PC-9 (cell line): ENCODE measurements at regions not wholly inside any gene's neighbourhood (a gene's known extent, or its start where the extent isn't known, plus 50 kb on each side); places are given as distances from the start of the nearest gene placed in this dataset.

ENCODE experiments used
- BruUV-seq: library from RNA; stranded (reverse); fragments of 400-500 nt; replicated peaks from 2 replicates; lab custom pipeline; 2021; lab: Mats Ljungman, UMichigan
- CTCF ChIA-PET: fragments of 300-600 bp; sonication (Branson Sonifier 250); formaldehyde crosslinking; loops from one replicate; lab custom pipeline; 2022; ENCODE audit warnings: antibody characterized with exemption; lab: Charles Lee
- POLR2A ChIA-PET: fragments of 300-600 bp; sonication (Branson Sonifier 250); formaldehyde crosslinking; loops from one replicate; lab custom pipeline; 2022; ENCODE audit warnings: antibody characterized with exemption; ENCODE audit not compliant: unreplicated experiment; lab: Charles Lee
- DNase-seq, 2 experiments: peaks; one replicate each; pipeline versions ENCODE4 v3.0.0 to v3.0.0-alpha.2; 2015 to 2022; ENCODE audit warnings: mixed read lengths in 1 of 2
- H2AFZ ChIP-seq: fragments of 200-600 bp; sonication (generic); 2 replicates; pipeline ENCODE4 v1.8.1; 2017; ENCODE audit warnings: antibody characterized with exemption
- H3F3A ChIP-seq: fragments of 200-600 bp; sonication (generic); 2 replicates; pipeline ENCODE4 v1.8.1; 2017; ENCODE audit warnings: antibody characterized with exemption, mild to moderate bottlenecking, low read depth; ENCODE audit not compliant: insufficient read depth
- H3K27ac ChIP-seq: fragments of 200-600 bp; sonication (generic); 2 replicates; pipeline ENCODE4 v1.6.1; 2016; ENCODE audit warnings: mixed run types
- H3K27me3 ChIP-seq: fragments of 200-600 bp; sonication (generic); 2 replicates; pipeline ENCODE4 v1.6.1; 2016; ENCODE audit warnings: low read depth, mixed run types; ENCODE audit not compliant: insufficient read depth
- H3K36me3 ChIP-seq: fragments of 200-600 bp; sonication (generic); 2 replicates; pipeline ENCODE4 v1.6.1; 2016; ENCODE audit warnings: low read depth, mixed run types
- H3K4me1 ChIP-seq: fragments of 200-600 bp; sonication (generic); replicated peaks from 2 replicates; pipeline ENCODE4 v1.6.1; 2016; ENCODE audit warnings: mixed run types; ENCODE audit not compliant: insufficient read depth
- H3K4me2 ChIP-seq: fragments of 200-600 bp; sonication (generic); 2 replicates; pipeline ENCODE4 v1.6.1; 2017; ENCODE audit warnings: mixed run types
- H3K4me3 ChIP-seq: fragments of 200-600 bp; sonication (generic); 2 replicates; pipeline ENCODE4 v1.6.1; 2016; ENCODE audit warnings: mixed run types
- H3K79me2 ChIP-seq: fragments of 200-600 bp; sonication (generic); 2 replicates; pipeline ENCODE4 v1.6.1; 2017; ENCODE audit warnings: low read depth, mixed run types
- H3K9me2 ChIP-seq: fragments of 200-600 bp; sonication (generic); 2 replicates; pipeline ENCODE4 v1.8.1; 2017; ENCODE audit warnings: mild to moderate bottlenecking; ENCODE audit not compliant: insufficient read depth
- H3K9me3 ChIP-seq: fragments of 200-600 bp; sonication (generic); 2 replicates; pipeline ENCODE4 v1.8.1; 2016; ENCODE audit warnings: low read depth; ENCODE audit not compliant: insufficient read depth
- H4K20me1 ChIP-seq: fragments of 200-600 bp; sonication (generic); 2 replicates; pipeline ENCODE4 v1.8.1; 2017; ENCODE audit not compliant: insufficient read depth
- EZH2 ChIP-seq: fragments of 200-600 bp; sonication (generic); IDR thresholded peaks from 2 replicates; pipeline ENCODE4 v1.8.0; 2017; ENCODE audit warnings: antibody characterized with exemption, low read depth
- intact Hi-C: fragments of 100-400 bp; cut with micrococcal nuclease; formaldehyde crosslinking; loops from one replicate; pipeline ENCODE4 v1.10.0; 2022; ENCODE audit not compliant: unreplicated experiment
- TF ChIP-seq, protein P1 (sequence below): fragments of 200-600 bp; sonication (generic); conservative IDR thresholded peaks from 2 replicates; pipeline ENCODE4 v1.6.1; 2017; ENCODE audit warnings: mixed run types, antibody characterized with exemption, mild to moderate bottlenecking, moderate library complexity

DNA sequence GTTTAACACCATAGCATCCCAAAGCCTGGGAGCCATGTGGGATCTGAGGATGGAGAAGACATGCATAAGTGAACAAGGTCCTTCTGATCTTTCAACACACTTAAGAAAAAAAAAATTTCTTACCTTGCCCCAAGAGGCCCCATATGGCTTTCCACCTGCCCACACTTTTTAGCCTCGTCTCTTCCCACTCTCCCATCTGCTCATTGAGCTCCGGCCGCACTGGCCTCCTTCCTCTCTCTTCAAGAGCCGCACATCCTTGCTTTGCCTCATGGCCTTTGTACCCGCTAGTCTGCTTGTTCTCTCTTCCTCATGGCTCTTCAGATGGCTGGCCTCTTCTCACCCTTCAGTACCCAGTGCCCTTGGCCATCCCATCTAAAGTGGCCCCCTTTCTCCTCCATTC is 70.2 kb upstream of the PDE4B start:
- intact Hi-C loops = no loop called here
- no peak overlapping the region for H3K27ac ChIP-seq
- no peaks in the 10 kb centered on the region for H4K20me1 ChIP-seq
- no peaks in the 10 kb centered on the region for H3K4me1 ChIP-seq
- H3K36me3 ChIP-seq = no peaks in the 10 kb centered on the region
- ChIA-PET POLR2A (no interaction called here), CTCF (no interaction called here)
- no peaks in the 10 kb centered on the region for H3K9me3 ChIP-seq
- H3K4me2 ChIP-seq = no peak overlapping the region
- no peaks in the 10 kb centered on the region for H3K9me2 ChIP-seq
- no peak overlapping the region for H2AFZ ChIP-seq
- no peaks in the 10 kb centered on the region for H3K79me2 ChIP-seq
- TF ChIP-seq, protein P1, sequence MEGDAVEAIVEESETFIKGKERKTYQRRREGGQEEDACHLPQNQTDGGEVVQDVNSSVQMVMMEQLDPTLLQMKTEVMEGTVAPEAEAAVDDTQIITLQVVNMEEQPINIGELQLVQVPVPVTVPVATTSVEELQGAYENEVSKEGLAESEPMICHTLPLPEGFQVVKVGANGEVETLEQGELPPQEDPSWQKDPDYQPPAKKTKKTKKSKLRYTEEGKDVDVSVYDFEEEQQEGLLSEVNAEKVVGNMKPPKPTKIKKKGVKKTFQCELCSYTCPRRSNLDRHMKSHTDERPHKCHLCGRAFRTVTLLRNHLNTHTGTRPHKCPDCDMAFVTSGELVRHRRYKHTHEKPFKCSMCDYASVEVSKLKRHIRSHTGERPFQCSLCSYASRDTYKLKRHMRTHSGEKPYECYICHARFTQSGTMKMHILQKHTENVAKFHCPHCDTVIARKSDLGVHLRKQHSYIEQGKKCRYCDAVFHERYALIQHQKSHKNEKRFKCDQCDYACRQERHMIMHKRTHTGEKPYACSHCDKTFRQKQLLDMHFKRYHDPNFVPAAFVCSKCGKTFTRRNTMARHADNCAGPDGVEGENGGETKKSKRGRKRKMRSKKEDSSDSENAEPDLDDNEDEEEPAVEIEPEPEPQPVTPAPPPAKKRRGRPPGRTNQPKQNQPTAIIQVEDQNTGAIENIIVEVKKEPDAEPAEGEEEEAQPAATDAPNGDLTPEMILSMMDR = no peak
- TF ChIP-seq EZH2 = no peak
- no peaks in the 10 kb centered on the region for H3K27me3 ChIP-seq
- no peak overlapping the region for H3K4me3 ChIP-seq
- no peaks in the 10 kb centered on the region for H3F3A ChIP-seq
- no peak for DNase-seq
- BruUV-seq = no TSS peak

DNA sequence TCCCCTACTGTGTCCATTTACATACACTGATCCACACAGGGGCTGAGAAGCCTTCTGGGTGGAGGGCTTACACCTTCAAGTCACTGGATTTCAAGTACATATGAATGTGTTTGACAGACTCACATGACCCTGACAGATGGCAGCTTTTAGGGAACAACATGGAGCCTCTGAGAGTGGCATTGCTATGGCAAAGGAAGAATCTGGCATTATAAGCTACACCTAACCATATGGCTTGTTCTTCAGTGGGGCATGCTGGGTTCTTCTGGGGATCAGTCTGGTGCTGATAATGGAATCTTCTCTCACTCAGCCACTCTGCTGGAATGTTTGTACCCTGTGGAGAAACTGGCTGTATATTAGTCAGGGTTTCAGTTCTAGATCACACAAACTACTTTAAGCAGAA is 68.5 kb upstream of the PDE4B start:
- Histone ChIP-seq H3K27ac (no peak overlapping the region), H3F3A (no peaks in the 10 kb centered on the region), H3K4me1 (no peaks in the 10 kb centered on the region), H3K9me2 (no peaks in the 10 kb centered on the region), H3K9me3 (no peaks in the 10 kb centered on the region), H3K4me2 (no peak overlapping the region), H4K20me1 (no peaks in the 10 kb centered on the region), H2AFZ (no peak overlapping the region), H3K27me3 (no peaks in the 10 kb centered on the region), H3K36me3 (no peaks in the 10 kb centered on the region), H3K79me2 (no peaks in the 10 kb centered on the region), H3K4me3 (no peak overlapping the region)
- intact Hi-C loops = no loop called here
- no peak for TF ChIP-seq EZH2
- TF ChIP-seq, protein P1 = no peak
- ChIA-PET CTCF (no interaction called here), POLR2A (no interaction called here)
- no TSS peak for BruUV-seq
- DNase-seq = no peak

DNA sequence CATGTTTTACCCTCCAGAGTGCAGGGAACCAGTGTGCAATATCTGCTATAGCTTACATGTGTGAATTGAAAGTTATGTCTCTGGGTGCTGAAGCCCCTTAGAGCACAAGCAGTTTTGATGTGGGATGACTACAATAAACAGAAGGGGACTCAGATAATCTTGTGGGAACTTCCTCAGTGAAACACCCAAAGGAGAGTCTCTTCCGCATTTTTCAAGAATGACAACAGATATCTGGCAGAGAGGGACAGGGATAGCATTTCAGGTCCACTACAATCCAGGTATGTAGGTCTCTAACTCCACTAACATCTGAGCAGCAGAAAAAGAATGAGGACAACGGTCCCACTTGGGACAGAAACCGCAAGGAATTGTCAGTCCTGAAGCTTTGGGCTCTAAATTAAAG is 67.6 kb upstream of the PDE4B start:
- Histone ChIP-seq H3K4me2 (no peak overlapping the region), H4K20me1 (no peaks in the 10 kb centered on the region), H3K27ac (no peak overlapping the region), H3K79me2 (no peaks in the 10 kb centered on the region), H3K4me1 (no peaks in the 10 kb centered on the region), H3K9me2 (no peaks in the 10 kb centered on the region), H3K27me3 (no peaks in the 10 kb centered on the region), H3K36me3 (no peaks in the 10 kb centered on the region), H3K9me3 (no peaks in the 10 kb centered on the region), H2AFZ (no peak overlapping the region), H3K4me3 (no peak overlapping the region), H3F3A (no peaks in the 10 kb centered on the region)
- no TSS peak for BruUV-seq
- CTCF ChIA-PET = no interaction called here
- TF ChIP-seq EZH2 = no peak
- TF ChIP-seq, protein P1 = no peak
- intact Hi-C loops = no loop called here
- DNase-seq = peak; percentile 10 to 38
- POLR2A ChIA-PET = interaction anchor here (0.7 kb wide), 1 partner anchor 909 kb away, joined by 3 read pairs; no protein-coding TSS in a partner anchor
